VCaP (cell line): ENCODE measurements at regions not wholly inside any gene's neighbourhood (a gene's known extent, or its start where the extent isn't known, plus 50 kb on each side); places are given as distances from the start of the nearest gene placed in this dataset.

Experiments used
- H3K27ac ChIP-seq: fragments of 450-650 bp; 2 replicates; pipeline ENCODE4 v1.5.1; 2017
- CTCF ChIP-seq: fragments of 450-650 bp; conservative IDR thresholded peaks from 2 replicates; pipeline ENCODE4 v1.5.1; 2017; ENCODE audit warnings: mild to moderate bottlenecking, moderate library complexity

- no peak for TF ChIP-seq CTCF
- peak overlapping the region; percentile 2; the same call in 1 of the 2 replicates for H3K27ac ChIP-seq
Observed at GRCh38 chr1:220363196-220363837, 91.1 kb upstream of the RAB3GAP2 start.

- no peak overlapping the region for H3K27ac ChIP-seq
- no peak for TF ChIP-seq CTCF
Observed at GRCh38 chr1:220356981-220357850, 85.0 kb upstream of the RAB3GAP2 start.

- no peak for TF ChIP-seq CTCF
- H3K27ac ChIP-seq = no peak overlapping the region
Observed at GRCh38 chr1:220353229-220354012, 81.2 kb upstream of the RAB3GAP2 start.

- H3K27ac ChIP-seq = peak overlapping the region; percentile 57
- no peak for TF ChIP-seq CTCF
Observed at GRCh38 chr1:220348211-220348610, 76.0 kb upstream of the RAB3GAP2 start.

- H3K27ac ChIP-seq = peak overlapping the region; percentile 57
- TF ChIP-seq CTCF = no peak
Observed at GRCh38 chr1:220347654-220348175, 75.5 kb upstream of the RAB3GAP2 start.

- H3K27ac ChIP-seq = no peak overlapping the region
- TF ChIP-seq CTCF = no peak
Observed at GRCh38 chr1:220344745-220345144, 72.5 kb upstream of the RAB3GAP2 start.

- no peak overlapping the region for H3K27ac ChIP-seq
Observed at GRCh38 chr1:220342853-220343252, 70.6 kb upstream of the RAB3GAP2 start.

More at GRCh38 chr1:220342853-220343252, 70.6 kb upstream of the RAB3GAP2 start:
- TF ChIP-seq CTCF = no peak
